Type B pancreatic cell (in vitro differentiated cells): ENCODE measurements at regions not wholly inside any gene's neighbourhood (a gene's known extent, or its start where the extent isn't known, plus 50 kb on each side); places are given as distances from the start of the nearest gene placed in this dataset.

ENCODE experiments used
- DNase-seq: peaks from one replicate; pipeline ENCODE4 v3.0.0; 2021; ENCODE audit warnings: mixed read lengths; ENCODE audit not compliant: unreplicated experiment; ENCODE audit errors: extremely low spot score
- H3K27ac Mint-ChIP-seq: 2 replicates; pipeline ENCODE4 v1.8.0; 2021; ENCODE audit warnings: mild to moderate bottlenecking, mixed read lengths
- H3K27me3 Mint-ChIP-seq: 2 replicates; pipeline ENCODE4 v1.8.0; 2021; ENCODE audit warnings: mixed read lengths
- H3K36me3 Mint-ChIP-seq: 2 replicates; pipeline ENCODE4 v1.8.0; 2021; ENCODE audit warnings: mixed read lengths
- H3K4me1 Mint-ChIP-seq: one replicate; pipeline ENCODE4 v1.8.0; 2021; ENCODE audit warnings: mixed read lengths; ENCODE audit not compliant: unreplicated experiment
- H3K4me3 Mint-ChIP-seq: 2 replicates; pipeline ENCODE4 v1.8.0; 2021; ENCODE audit warnings: mild to moderate bottlenecking, mixed read lengths
- H3K9me3 Mint-ChIP-seq: 2 replicates; pipeline ENCODE4 v1.8.0; 2021; ENCODE audit warnings: mixed read lengths
- CTCF ChIP-seq: fragments of 200-600 bp; sonication (generic); conservative IDR thresholded peaks from 2 replicates; pipeline ENCODE4 v1.5.0; 2021; ENCODE audit warnings: antibody characterized with exemption, mild to moderate bottlenecking

DNA sequence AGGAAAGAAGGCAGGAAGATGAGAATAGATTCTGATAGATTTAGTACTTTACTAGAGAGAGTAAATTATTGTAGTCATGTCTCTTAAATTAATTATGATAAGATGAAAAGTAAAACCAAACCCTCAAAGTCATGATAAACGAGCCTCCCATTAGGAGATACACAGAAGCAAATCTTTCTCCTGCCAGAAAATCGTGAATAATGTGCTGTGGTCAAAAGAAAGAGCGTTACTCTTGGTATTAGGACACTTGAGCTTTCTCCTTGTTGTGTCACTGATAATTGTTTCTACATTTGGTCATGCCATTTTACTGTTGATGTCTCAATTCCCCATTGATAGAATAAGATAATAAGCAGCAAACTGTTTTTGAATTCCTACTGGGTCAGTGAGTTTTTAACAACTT, 562.8 kb upstream of the TLE4 start:
- Mint-ChIP-seq H3K4me3 (no peak overlapping the region), H3K9me3 (peaks cover 20% of the 10 kb centered on the region), H3K4me1 (no peaks in the 10 kb centered on the region), H3K27me3 (no peaks in the 10 kb centered on the region), H3K36me3 (peaks cover 6% of the 10 kb centered on the region), H3K27ac (no peak overlapping the region)
- no peak for DNase-seq
- TF ChIP-seq CTCF, result no peak

GRCh38 chr9:79011461-79011860, 560.3 kb upstream of the TLE4 start:
- Mint-ChIP-seq H3K4me1 (peaks cover 16% of the 10 kb centered on the region), H3K4me3 (no peak overlapping the region), H3K9me3 (peaks cover 13% of the 10 kb centered on the region), H3K27ac (no peak overlapping the region), H3K27me3 (no peaks in the 10 kb centered on the region), H3K36me3 (no peaks in the 10 kb centered on the region)
- DNase-seq, result no peak
- TF ChIP-seq CTCF, result no peak

DNA sequence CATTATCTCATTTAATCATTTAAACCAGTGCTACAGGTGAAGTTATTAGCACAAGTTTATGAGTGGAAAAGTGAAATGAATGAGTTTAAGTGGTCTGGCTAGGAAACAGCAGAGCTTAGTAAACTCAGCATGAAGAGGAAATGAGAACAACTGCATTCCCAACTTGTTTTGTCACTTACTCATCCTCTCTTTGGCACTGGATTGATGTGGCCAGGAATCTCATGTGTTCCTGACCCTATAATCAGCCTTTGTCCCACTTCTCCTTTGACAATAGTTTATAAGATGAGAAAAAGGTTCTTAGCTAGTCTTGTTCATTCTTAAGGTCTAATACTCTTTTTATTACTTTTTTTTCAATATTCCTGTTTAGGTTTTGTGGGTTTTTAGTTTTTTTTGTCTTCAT, 559.2 kb upstream of the TLE4 start:
- no peak overlapping the region for H3K27ac Mint-ChIP-seq
- no peak for DNase-seq
- no peaks in the 10 kb centered on the region for H3K36me3 Mint-ChIP-seq
- peaks cover 16% of the 10 kb centered on the region for H3K4me1 Mint-ChIP-seq
- H3K9me3 Mint-ChIP-seq, result peaks cover 13% of the 10 kb centered on the region
- no peak overlapping the region for H3K4me3 Mint-ChIP-seq
- no peaks in the 10 kb centered on the region for H3K27me3 Mint-ChIP-seq
- TF ChIP-seq CTCF, result no peak

GRCh38 chr9:79013715-79014610, 557.8 kb upstream of the TLE4 start:
- Mint-ChIP-seq H3K4me3 (no peak overlapping the region), H3K4me1 (peaks cover 16% of the 10 kb centered on the region), H3K36me3 (no peaks in the 10 kb centered on the region), H3K27me3 (no peaks in the 10 kb centered on the region), H3K9me3 (peaks cover 5% of the 10 kb centered on the region), H3K27ac (no peak overlapping the region)
- TF ChIP-seq CTCF, result no peak
- no peak for DNase-seq

DNA sequence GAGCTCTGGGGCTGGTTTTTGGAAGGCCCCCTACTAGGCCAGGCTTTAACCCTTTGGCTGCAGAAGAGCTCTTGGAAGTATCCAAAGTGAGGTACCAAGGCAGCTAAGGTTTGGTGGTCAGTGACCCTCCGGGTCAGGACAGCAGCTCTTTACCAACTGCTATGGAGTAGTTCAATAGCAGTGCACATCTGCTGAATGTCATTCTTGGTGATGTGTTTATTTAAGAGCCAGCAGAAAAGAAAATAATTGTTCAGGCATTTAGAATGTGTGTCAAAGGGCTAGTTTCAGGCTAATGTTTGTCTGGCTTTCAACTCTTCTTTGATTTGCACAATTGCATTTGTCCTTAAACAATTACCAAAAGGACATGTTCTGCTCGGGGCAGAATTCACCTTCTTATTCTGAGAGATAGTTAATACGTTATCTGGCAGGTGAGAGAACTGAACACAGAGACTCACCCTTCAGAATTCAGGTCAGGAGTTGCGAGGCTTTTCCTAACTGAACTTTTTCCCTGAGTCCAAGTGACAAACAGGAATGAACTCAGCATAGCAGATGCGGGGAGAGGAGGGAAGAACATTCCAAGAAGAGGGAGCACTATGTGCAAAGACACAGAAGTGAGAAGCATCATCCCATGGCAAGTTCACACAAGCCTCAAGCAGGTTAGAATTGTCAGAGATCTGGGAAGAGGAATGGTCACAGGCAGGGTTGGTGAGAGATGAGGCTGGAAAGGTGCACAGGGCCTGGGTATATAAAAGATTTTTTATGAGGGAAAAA, 556.7 kb upstream of the TLE4 start:
- H3K4me1 Mint-ChIP-seq, result peaks cover 16% of the 10 kb centered on the region
- no peak for DNase-seq
- TF ChIP-seq CTCF, result no peak
- H3K9me3 Mint-ChIP-seq, result no peaks in the 10 kb centered on the region
- H3K27ac Mint-ChIP-seq, result no peak overlapping the region
- no peaks in the 10 kb centered on the region for H3K36me3 Mint-ChIP-seq
- no peaks in the 10 kb centered on the region for H3K27me3 Mint-ChIP-seq
- peak overlapping the region; percentile 21 for H3K4me3 Mint-ChIP-seq
